H1 (cell line): ENCODE measurements at regions not wholly inside any gene's neighbourhood (a gene's known extent, or its start where the extent isn't known, plus 50 kb on each side); places are given as distances from the start of the nearest gene placed in this dataset.

ENCODE experiments used
- CTCF ChIA-PET: fragments of 300-600 bp; sonication (Branson Sonifier 250); formaldehyde crosslinking; loops from one replicate; lab custom pipeline; 2021; ENCODE audit not compliant: partially characterized antibody; lab: Charles Lee
- POLR2A ChIA-PET: fragments of 300-600 bp; sonication (Branson Sonifier 250); formaldehyde crosslinking; loops from one replicate; lab custom pipeline; 2021; ENCODE audit warnings: inconsistent platforms; ENCODE audit not compliant: partially characterized antibody; lab: Charles Lee
- DNase-seq, 2 experiments: peaks; one replicate each; pipeline versions ENCODE4 v3.0.0 to v3.0.0-alpha.2; 2010 to 2022; ENCODE audit warnings: low spot score in 2 of 2, low read depth in 1 of 2, mixed read lengths in 1 of 2
- FAIRE-seq: peaks from 2 replicates; lab custom pipeline; 2011; peaks lifted over from hg19 to GRCh38; lab: Jason Lieb, UNC
- H2AFZ ChIP-seq: 2 replicates; pipeline ENCODE4 v1.8.1; 2012; ENCODE audit warnings: low read length, inconsistent platforms
- H2AK5ac ChIP-seq: 2 replicates; pipeline ENCODE4 v1.6.1; 2013; ENCODE audit warnings: low read depth, low read length
- H2BK120ac ChIP-seq: replicated peaks from 2 replicates; pipeline ENCODE3; 2013; ENCODE audit warnings: low read depth, low read length, inconsistent platforms
- H2BK12ac ChIP-seq: 2 replicates; pipeline ENCODE4 v1.6.1; 2013; ENCODE audit warnings: low read depth, low read length
- H2BK15ac ChIP-seq: 2 replicates; pipeline ENCODE4 v1.6.1; 2013; ENCODE audit warnings: low read length
- H2BK20ac ChIP-seq: 2 replicates; pipeline ENCODE4 v1.6.1; 2013; ENCODE audit warnings: low read length
- H2BK5ac ChIP-seq: 2 replicates; pipeline ENCODE4 v1.6.1; 2013; ENCODE audit warnings: low read depth, low read length
- H3K14ac ChIP-seq: 2 replicates; pipeline ENCODE4 v1.6.1; 2013; ENCODE audit warnings: inconsistent platforms; ENCODE audit not compliant: insufficient read length
- H3K18ac ChIP-seq: 2 replicates; pipeline ENCODE4 v1.6.1; 2013; ENCODE audit warnings: low read length; ENCODE audit errors: extremely low read depth
- H3K23ac ChIP-seq: 2 replicates; pipeline ENCODE4 v1.6.1; 2013; ENCODE audit warnings: inconsistent platforms; ENCODE audit not compliant: insufficient read length
- H3K23me2 ChIP-seq: 2 replicates; pipeline ENCODE4 v1.6.1; 2013; ENCODE audit warnings: low read depth, low read length
- H3K27ac ChIP-seq: 2 replicates; pipeline ENCODE4 v1.6.1; 2011; ENCODE audit warnings: low read depth, low read length, inconsistent platforms
- H3K27me3 ChIP-seq, 4 experiments: replicated peaks in 1 of 4; 1 replicate in 1 of 4; 2 replicates in 3 of 4; pipeline versions ENCODE4 v1.6.1 to v1.8.1; 2011 to 2013; ENCODE audit warnings: low read length in 3 of 4, mild to moderate bottlenecking in 3 of 4, inconsistent platforms in 2 of 4, mixed read lengths in 2 of 4, moderate library complexity in 1 of 4; ENCODE audit not compliant: control insufficient read depth in 3 of 4, insufficient read depth in 3 of 4; ENCODE audit errors: extremely low read depth in 1 of 4
- H3K36me3 ChIP-seq, 4 experiments: 2 replicates each; pipeline versions ENCODE4 v1.6.1 to v1.8.1; 2011 to 2013; ENCODE audit warnings: mild to moderate bottlenecking in 4 of 4, low read length in 3 of 4, moderate library complexity in 2 of 4, control low read depth in 1 of 4, inconsistent platforms in 1 of 4; ENCODE audit not compliant: insufficient read depth in 4 of 4, control insufficient read depth in 2 of 4
- H3K4ac ChIP-seq: replicated peaks from 2 replicates; pipeline ENCODE3; 2013; ENCODE audit warnings: low read length, low read depth, mixed read lengths, inconsistent platforms; ENCODE audit not compliant: insufficient read length
- H3K4me1 ChIP-seq, 4 experiments: replicated peaks in 1 of 4; 1 replicate in 1 of 4; 2 replicates in 3 of 4; pipeline versions ENCODE4 v1.6.1 to v1.8.1; 2011 to 2013; ENCODE audit warnings: low read length in 3 of 4, inconsistent platforms in 2 of 4, mixed read lengths in 1 of 4; ENCODE audit not compliant: insufficient read depth in 4 of 4, control insufficient read depth in 3 of 4
- H3K4me2 ChIP-seq, 2 experiments: 2 replicates each; pipeline versions ENCODE4 v1.6.1 to v1.8.1; 2011 to 2013; ENCODE audit warnings: low read depth in 2 of 2, low read length in 2 of 2, control low read depth in 1 of 2, inconsistent platforms in 1 of 2, mild to moderate bottlenecking in 1 of 2; ENCODE audit not compliant: insufficient read depth in 1 of 2
- H3K4me3 ChIP-seq, 4 experiments: fragments of 200-600, 300-600 bp in 1 of 4; sonication (generic), shearing (Covaris generic), sonication (Bioruptor Twin) in 1 of 4; 2 replicates each; pipeline versions ENCODE4 v1.5.1 to v1.8.1; 2011 to 2016; ENCODE audit warnings: low read length in 4 of 4, low read depth in 3 of 4, control low read depth in 2 of 4, inconsistent platforms in 2 of 4, mild to moderate bottlenecking in 2 of 4, mixed read lengths in 1 of 4, moderate library complexity in 1 of 4; ENCODE audit not compliant: insufficient read depth in 2 of 4; ENCODE audit errors: extremely low read depth in 1 of 4
- H3K56ac ChIP-seq: replicated peaks from 2 replicates; pipeline ENCODE3; 2013; ENCODE audit warnings: low read depth, mild to moderate bottlenecking, mixed read lengths, low read length, inconsistent platforms; ENCODE audit not compliant: insufficient read length
- H3K79me1 ChIP-seq: 2 replicates; pipeline ENCODE4 v1.6.1; 2013; ENCODE audit warnings: low read depth, low read length, control low read depth
- H3K79me2 ChIP-seq, 2 experiments: 2 replicates each; pipeline versions ENCODE4 v1.6.1 to v1.8.1; 2012 to 2013; ENCODE audit warnings: low read length in 2 of 2, mild to moderate bottlenecking in 2 of 2, inconsistent platforms in 1 of 2; ENCODE audit not compliant: insufficient read depth in 2 of 2, control insufficient read depth in 1 of 2
- H3K9ac ChIP-seq, 4 experiments: replicated peaks in 1 of 4; 1 replicate in 1 of 4; 2 replicates in 3 of 4; pipeline versions ENCODE4 v1.6.1 to v1.8.1; 2011 to 2013; ENCODE audit warnings: low read depth in 3 of 4, low read length in 3 of 4, control low read depth in 2 of 4, mild to moderate bottlenecking in 2 of 4, moderate library complexity in 2 of 4, inconsistent platforms in 1 of 4; ENCODE audit errors: extremely low read depth in 1 of 4
- H3K9me3 ChIP-seq, 2 experiments: 2 replicates each; pipeline versions ENCODE4 v1.6.1 to v1.8.1; 2012 to 2013; ENCODE audit warnings: mild to moderate bottlenecking in 2 of 2, moderate library complexity in 2 of 2, control low read depth in 1 of 2, inconsistent platforms in 1 of 2, low read depth in 1 of 2, low read length in 1 of 2, mixed read lengths in 1 of 2; ENCODE audit not compliant: insufficient read depth in 2 of 2
- H4K20me1 ChIP-seq, 2 experiments: replicated peaks in 1 of 2; 2 replicates each; pipeline versions ENCODE3 to v1.8.1; 2011 to 2013; ENCODE audit warnings: inconsistent platforms in 2 of 2, low read length in 2 of 2, mild to moderate bottlenecking in 1 of 2; ENCODE audit not compliant: insufficient read depth in 2 of 2, control insufficient read depth in 1 of 2
- H4K5ac ChIP-seq: 2 replicates; pipeline ENCODE4 v1.6.1; 2013; ENCODE audit warnings: low read length, low read depth, mixed read lengths, inconsistent platforms; ENCODE audit not compliant: insufficient read length
- H4K8ac ChIP-seq: 2 replicates; pipeline ENCODE4 v1.8.0; 2013; ENCODE audit warnings: mild to moderate bottlenecking, moderate library complexity, low read length, inconsistent platforms; ENCODE audit not compliant: insufficient read depth; ENCODE audit errors: extremely low read depth
- H4K91ac ChIP-seq: replicated peaks from 2 replicates; pipeline ENCODE3; 2013; ENCODE audit warnings: low read length, mixed read lengths, inconsistent platforms; ENCODE audit not compliant: insufficient read length
- CREB1 ChIP-seq: IDR thresholded peaks from 2 replicates; pipeline ENCODE4 v1.6.1; 2012; ENCODE audit warnings: inconsistent platforms
- KDM4A ChIP-seq: IDR thresholded peaks from one replicate; pipeline ENCODE4 v1.7.1; 2012; ENCODE audit warnings: low read depth, mild to moderate bottlenecking, moderate library complexity, low read length, inconsistent platforms; ENCODE audit not compliant: severe bottlenecking
- POLR2A ChIP-seq, 2 experiments: IDR thresholded peaks; 1 replicate in 1 of 2; 2 replicates in 1 of 2; pipeline ENCODE4 v1.6.1; 2011; ENCODE audit warnings: low read depth in 2 of 2, low read length in 2 of 2, mild to moderate bottlenecking in 2 of 2; ENCODE audit errors: control extremely low read depth in 1 of 2
- ZNF274 ChIP-seq: IDR thresholded peaks from 2 replicates; pipeline ENCODE4 v1.7.0; 2012; ENCODE audit warnings: low read length, borderline replicate concordance; ENCODE audit errors: extremely low read depth
- WGBS, 2 experiments: shearing (Covaris generic) in 1 of 2; methylation state at CpG; one replicate each; pipeline versions ENCODE4 v1.1.6 to v1.1.7; 2013 to 2015; ENCODE audit warnings: low lambda C conversion rate in 2 of 2, mixed read lengths in 2 of 2, inconsistent platforms in 1 of 2, low coverage in 1 of 2, missing lambda C conversion rate in 1 of 2; ENCODE audit not compliant: insufficient replicate concordance in 2 of 2, insufficient coverage in 1 of 2, insufficient read length in 1 of 2; ENCODE audit errors: extremely low coverage in 1 of 2, missing lambda C conversion rate in 1 of 2; 5-methylcytosine and 5-hydroxymethylcytosine counted together

DNA sequence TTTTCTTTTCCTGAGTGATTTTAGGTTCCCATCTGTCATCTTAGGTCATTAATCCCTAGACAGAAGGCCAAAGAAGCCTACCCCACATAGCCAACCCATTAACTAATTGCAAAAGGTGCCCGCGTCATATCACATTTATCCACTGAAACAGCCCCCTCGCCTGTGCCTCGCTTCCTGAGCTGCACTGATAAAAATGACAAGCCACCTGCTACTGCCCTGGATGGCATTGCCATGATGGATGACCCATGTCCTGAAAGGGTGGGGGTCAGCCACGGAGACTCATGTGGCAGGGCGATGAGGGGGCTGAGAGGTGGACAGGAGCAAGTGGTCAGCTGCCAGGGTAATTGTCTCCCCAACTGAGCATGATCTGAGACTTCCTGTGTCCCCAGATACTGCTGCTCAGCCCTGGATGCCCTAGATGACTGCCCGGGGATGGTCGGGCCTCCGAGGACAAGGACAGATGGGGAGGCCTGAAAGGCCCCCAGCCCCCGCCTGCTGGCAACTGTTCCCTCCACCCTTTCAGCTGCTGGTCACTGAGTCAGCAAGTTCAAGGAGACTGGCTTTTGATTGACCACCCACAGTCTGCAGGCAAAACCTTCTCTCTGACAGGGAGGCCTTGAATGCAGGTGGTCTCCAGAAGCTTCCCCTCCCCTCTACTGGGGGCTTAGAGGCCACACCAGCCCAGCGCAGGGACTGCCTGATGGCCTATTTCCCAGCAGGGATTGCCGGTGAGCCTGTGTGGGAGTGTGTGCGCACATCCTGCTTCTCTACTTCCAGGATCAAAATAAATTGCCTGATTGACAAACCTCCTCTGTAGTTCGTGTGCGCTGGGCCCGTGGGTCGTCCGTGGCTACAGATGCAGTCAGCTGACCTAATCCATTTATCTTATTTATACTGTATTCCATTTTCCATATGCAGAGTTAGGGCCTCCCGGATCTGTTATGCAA lies 496.3 kb downstream of the BCOR start:
- POLR2A ChIA-PET: no interaction called here
- Histone ChIP-seq H3K9me3 (no peaks in the 10 kb centered on the region), H4K20me1 (no peaks in the 10 kb centered on the region), H2BK20ac (no peak overlapping the region), H2BK15ac (no peak overlapping the region), H3K79me1 (no peaks in the 10 kb centered on the region), H3K4me1 (peaks cover 0 to 5% (median 0%) of the 10 kb centered on the region in 4 experiments; a peak in 2 of 7 replicates), H3K14ac (no peak overlapping the region), H3K4me3 (no peak overlapping the region), H4K5ac (no peak overlapping the region), H4K91ac (no peak overlapping the region), H3K56ac (no peak overlapping the region), H2AK5ac (no peak overlapping the region), H3K79me2 (no peaks in the 10 kb centered on the region), H3K23ac (no peak overlapping the region), H3K27me3 (no peaks in the 10 kb centered on the region), H2AFZ (no peak overlapping the region), H3K27ac (no peak overlapping the region), H3K4me2 (no peak overlapping the region), H4K8ac (no peak overlapping the region; the same call in 1 of the 2 replicates), H3K18ac (no peak overlapping the region), H2BK5ac (no peak overlapping the region), H2BK12ac (no peak overlapping the region), H2BK120ac (no peak overlapping the region), H3K4ac (no peak overlapping the region), H3K9ac (no peak overlapping the region), H3K36me3 (no peaks in the 10 kb centered on the region), H3K23me2 (no peaks in the 10 kb centered on the region)
- WGBS, 2 experiments: 79% methylated on average over 13 of the region's 19 CpGs; no CpG with 5 or more reads in 1 of the 2 experiments
- no peak for DNase-seq
- CTCF ChIA-PET: no interaction called here
- TF ChIP-seq KDM4A: no peak
- no peak for TF ChIP-seq POLR2A (IDR thresholded peaks at IDR 0.05; ENCODE audit: control extremely low read depth in 1 of 2, low read depth in 2 of 2, low read length in 2 of 2)
- no peak for TF ChIP-seq ZNF274
- TF ChIP-seq CREB1: no peak
- FAIRE-seq: no peak
